MCF 10A (cell line): ENCODE measurements at regions not wholly inside any gene's neighbourhood (a gene's known extent, or its start where the extent isn't known, plus 50 kb on each side); places are given as distances from the start of the nearest gene placed in this dataset.
"Not testable (repeated sequence)": the region's sequence is repeated elsewhere in the genome, so short reads cannot be mapped to it uniquely, and the experiment has no call there.

Experiments used
- BruUV-seq: library from RNA; stranded (reverse); fragments of 400-500 nt; replicated peaks from 2 replicates; lab custom pipeline; 2021; lab: Mats Ljungman, UMichigan
- CTCF ChIA-PET: fragments of 300-600 bp; sonication (Branson Sonifier 250); formaldehyde crosslinking; extraction: SDS; loops from one replicate; lab custom pipeline; 2021; ENCODE audit warnings: antibody characterized with exemption, inconsistent platforms; lab: Yijun Ruan, JAX
- POLR2A ChIA-PET: fragments of 300-600, 350-650 bp; sonication (Branson Sonifier 250); formaldehyde crosslinking; extraction: SDS; loops from one replicate; lab custom pipeline; 2020; ENCODE audit warnings: antibody characterized with exemption, inconsistent platforms; lab: Yijun Ruan, JAX
- DNase-seq: peaks from one replicate; pipeline ENCODE4 v3.0.0-alpha.2; 2018; ENCODE audit not compliant: unreplicated experiment
- H3K27ac Mint-ChIP-seq: one replicate; pipeline ENCODE4 v1.8.0; 2022; ENCODE audit warnings: mild to moderate bottlenecking, low read depth, mixed read lengths; ENCODE audit not compliant: unreplicated experiment
- H3K27me3 Mint-ChIP-seq: one replicate; pipeline ENCODE4 v1.8.0; 2022; ENCODE audit warnings: mixed read lengths; ENCODE audit not compliant: insufficient read depth, unreplicated experiment
- H3K36me3 Mint-ChIP-seq: one replicate; pipeline ENCODE4 v1.8.0; 2022; ENCODE audit warnings: mild to moderate bottlenecking, moderate library complexity, mixed read lengths; ENCODE audit not compliant: insufficient read depth, unreplicated experiment
- H3K4me1 Mint-ChIP-seq: one replicate; pipeline ENCODE4 v1.8.0; 2022; ENCODE audit warnings: mixed read lengths; ENCODE audit not compliant: insufficient read depth, unreplicated experiment
- H3K4me3 Mint-ChIP-seq: one replicate; pipeline ENCODE4 v1.8.0; 2022; ENCODE audit warnings: mild to moderate bottlenecking, moderate library complexity, mixed read lengths; ENCODE audit not compliant: unreplicated experiment
- H3K9me3 Mint-ChIP-seq: one replicate; pipeline ENCODE4 v1.8.0; 2022; ENCODE audit warnings: mixed read lengths; ENCODE audit not compliant: unreplicated experiment
- intact Hi-C: fragments of 100-400 bp; cut with micrococcal nuclease; formaldehyde crosslinking; loops from 2 replicates; pipeline ENCODE4 v1.14.1; 2022
- TF ChIP-seq, protein P1 (sequence below): fragments of 200-600 bp; IDR thresholded peaks from one replicate; pipeline ENCODE4 v1.8.0; 2022; ENCODE audit warnings: antibody characterized with exemption, mild to moderate bottlenecking; ENCODE audit not compliant: unreplicated experiment

DNA sequence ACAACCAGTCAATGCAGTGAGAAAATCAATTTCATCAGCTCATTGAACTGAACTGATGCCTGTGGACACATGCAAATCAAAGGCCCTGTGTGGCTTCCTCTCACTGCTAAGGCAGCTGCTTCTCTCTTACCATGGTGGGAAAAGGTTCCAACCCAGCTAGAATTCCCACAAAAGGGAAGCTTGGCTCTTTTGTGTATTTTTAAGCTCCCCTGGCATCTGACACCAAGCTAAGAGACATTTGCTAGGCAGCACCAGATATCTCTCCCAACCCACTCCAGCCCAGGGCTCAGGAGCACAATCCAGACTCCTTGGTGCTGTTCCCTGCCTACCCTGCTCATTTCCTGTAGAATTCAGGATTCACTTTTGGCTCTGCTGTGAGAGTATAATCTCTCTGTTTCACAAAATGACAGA, 129.6 kb downstream of the GXYLT1 start:
- intact Hi-C loops, result no loop called here
- TF ChIP-seq, protein P1, sequence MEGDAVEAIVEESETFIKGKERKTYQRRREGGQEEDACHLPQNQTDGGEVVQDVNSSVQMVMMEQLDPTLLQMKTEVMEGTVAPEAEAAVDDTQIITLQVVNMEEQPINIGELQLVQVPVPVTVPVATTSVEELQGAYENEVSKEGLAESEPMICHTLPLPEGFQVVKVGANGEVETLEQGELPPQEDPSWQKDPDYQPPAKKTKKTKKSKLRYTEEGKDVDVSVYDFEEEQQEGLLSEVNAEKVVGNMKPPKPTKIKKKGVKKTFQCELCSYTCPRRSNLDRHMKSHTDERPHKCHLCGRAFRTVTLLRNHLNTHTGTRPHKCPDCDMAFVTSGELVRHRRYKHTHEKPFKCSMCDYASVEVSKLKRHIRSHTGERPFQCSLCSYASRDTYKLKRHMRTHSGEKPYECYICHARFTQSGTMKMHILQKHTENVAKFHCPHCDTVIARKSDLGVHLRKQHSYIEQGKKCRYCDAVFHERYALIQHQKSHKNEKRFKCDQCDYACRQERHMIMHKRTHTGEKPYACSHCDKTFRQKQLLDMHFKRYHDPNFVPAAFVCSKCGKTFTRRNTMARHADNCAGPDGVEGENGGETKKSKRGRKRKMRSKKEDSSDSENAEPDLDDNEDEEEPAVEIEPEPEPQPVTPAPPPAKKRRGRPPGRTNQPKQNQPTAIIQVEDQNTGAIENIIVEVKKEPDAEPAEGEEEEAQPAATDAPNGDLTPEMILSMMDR, result no peak
- Mint-ChIP-seq H3K9me3 (no peaks in the 10 kb centered on the region), H3K36me3 (peaks cover 5% of the 10 kb centered on the region), H3K27me3 (no peaks in the 10 kb centered on the region), H3K4me3 (no peak overlapping the region), H3K27ac (no peak overlapping the region), H3K4me1 (no peaks in the 10 kb centered on the region)
- ChIA-PET CTCF (interaction anchor here (0.6 to 6.0 kb wide), 2 partner anchors 9 to 237 kb away, joined by 3 to 46 read pairs; no protein-coding TSS in a partner anchor), POLR2A (interaction anchor here (0.6 kb wide), 1 partner anchor 146 kb away, joined by 3 read pairs; no protein-coding TSS in a partner anchor)
- BruUV-seq, result no TSS peak
- no peak for DNase-seq

GRCh38 chr12:42012501-42012900, 132.2 kb downstream of the GXYLT1 start:
- H3K27ac Mint-ChIP-seq, H3K4me3 Mint-ChIP-seq, intact Hi-C loops, H3K36me3 Mint-ChIP-seq, H3K9me3 Mint-ChIP-seq, BruUV-seq, H3K4me1 Mint-ChIP-seq, DNase-seq, H3K27me3 Mint-ChIP-seq: not testable (repeated sequence)
- CTCF ChIA-PET, result interaction anchor here (1.3 to 6.0 kb wide), 3 partner anchors 10 to 735 kb away, joined by 3 to 46 read pairs (median 5); no protein-coding TSS in a partner anchor
- POLR2A ChIA-PET, result interaction anchor here (0.6 kb wide), 1 partner anchor 160 kb away, joined by 6 read pairs; no protein-coding TSS in a partner anchor

DNA sequence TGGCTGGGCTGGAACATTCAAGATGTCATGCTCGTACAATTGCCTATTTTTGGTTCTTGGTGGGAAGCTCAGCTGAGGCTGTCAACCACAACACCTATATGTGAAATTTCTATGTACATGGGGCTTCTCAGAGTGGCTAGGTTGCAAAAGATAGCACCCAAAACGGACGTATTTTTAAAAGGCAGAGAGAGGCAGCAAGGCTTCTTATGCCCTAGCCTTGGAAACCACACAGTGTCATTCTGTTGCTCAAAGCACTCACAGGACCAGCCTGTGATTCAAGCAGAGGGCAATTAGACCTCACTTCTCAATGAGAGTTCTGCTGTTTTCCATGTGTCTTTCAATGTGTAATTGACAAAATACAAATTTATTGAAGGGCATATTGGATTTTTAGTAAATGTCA, 134.0 kb downstream of the GXYLT1 start:
- H3K4me3 Mint-ChIP-seq, result no peak overlapping the region
- no TSS peak for BruUV-seq
- ChIA-PET CTCF (interaction anchor here (1.3 to 6.0 kb wide), 2 partner anchors 14 to 733 kb away, joined by 5 to 46 read pairs; no protein-coding TSS in a partner anchor), POLR2A (no interaction called here)
- intact Hi-C loops, result no loop called here
- no peaks in the 10 kb centered on the region for H3K36me3 Mint-ChIP-seq
- H3K9me3 Mint-ChIP-seq, result no peaks in the 10 kb centered on the region
- no peak for DNase-seq
- TF ChIP-seq, protein P1, result no peak
- H3K27ac Mint-ChIP-seq, result no peak overlapping the region
- H3K4me1 Mint-ChIP-seq, result no peaks in the 10 kb centered on the region
- peaks cover under 1% of the 10 kb centered on the region for H3K27me3 Mint-ChIP-seq

DNA sequence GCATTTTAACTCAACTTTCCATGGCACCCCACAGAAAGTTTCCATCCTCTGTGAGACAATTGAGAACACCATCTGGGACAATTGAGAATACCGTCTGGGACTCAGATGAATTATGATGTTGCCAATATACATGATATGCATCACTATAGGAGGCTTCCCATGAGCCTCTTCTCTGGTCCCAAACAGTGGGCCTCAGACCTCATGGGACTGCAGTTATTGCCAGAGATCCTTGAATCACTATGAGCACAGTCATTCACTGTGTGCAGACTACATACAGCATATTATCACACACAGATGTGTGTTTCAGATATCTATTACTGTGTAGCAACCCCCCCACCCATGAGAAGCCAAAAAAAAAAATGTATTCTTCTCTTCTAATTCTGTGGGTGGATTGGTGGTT, 134.4 kb downstream of the GXYLT1 start:
- H3K27me3 Mint-ChIP-seq, result peaks cover 5% of the 10 kb centered on the region
- no peaks in the 10 kb centered on the region for H3K9me3 Mint-ChIP-seq
- CTCF ChIA-PET, result no interaction called here
- no peaks in the 10 kb centered on the region for H3K4me1 Mint-ChIP-seq
- TF ChIP-seq, protein P1, result no peak
- DNase-seq, result no peak
- no peak overlapping the region for H3K27ac Mint-ChIP-seq
- H3K36me3 Mint-ChIP-seq, result no peaks in the 10 kb centered on the region
- intact Hi-C loops, result no loop called here
- POLR2A ChIA-PET, result no interaction called here
- BruUV-seq, result no TSS peak
- H3K4me3 Mint-ChIP-seq, result no peak overlapping the region
